ENCODE measurements at regions not wholly inside any gene's neighbourhood (a gene's known extent, or its start where the extent isn't known, plus 50 kb on each side); places are given as distances from the start of the nearest gene placed in this dataset.

DNA sequence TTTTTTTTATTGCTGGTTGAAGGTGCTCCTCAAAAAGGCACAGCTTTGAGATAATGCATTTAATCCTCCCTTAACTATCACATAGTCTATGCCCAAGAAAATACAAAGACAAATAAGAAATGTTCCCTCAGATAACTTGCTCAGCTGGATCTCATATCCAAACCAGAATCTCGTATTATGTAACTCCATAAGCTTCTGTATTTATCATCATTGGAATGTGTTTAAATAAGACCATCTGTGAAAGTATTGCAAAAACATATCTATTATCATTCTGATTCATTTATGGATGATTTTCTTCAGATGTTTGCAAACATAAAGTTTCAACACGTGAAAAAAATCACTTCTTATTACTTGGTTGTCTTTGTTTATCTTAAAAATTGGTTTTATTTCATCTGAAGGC is 190.9 kb downstream of the IRS2 start:
- no peak for DNase-seq (ENCODE audit: low read depth)

DNA sequence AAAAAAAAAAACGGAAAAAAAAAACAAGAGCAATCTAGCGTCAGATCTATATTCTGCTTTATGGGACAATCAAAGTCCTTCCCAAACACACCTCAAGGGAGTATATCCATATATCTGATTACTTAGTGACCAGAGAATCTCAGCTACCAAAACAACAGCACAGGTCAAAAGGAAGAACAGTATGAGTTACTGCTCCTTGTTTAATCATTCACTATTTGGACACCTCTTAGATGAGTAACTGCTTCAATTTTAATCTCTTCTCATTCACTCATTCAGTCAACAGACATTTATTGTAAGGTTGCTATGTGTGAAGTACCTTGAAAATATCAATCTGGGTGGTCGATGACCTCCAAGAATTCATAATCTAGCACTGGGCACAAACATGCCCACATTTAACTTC is 193.2 kb downstream of the IRS2 start:
- DNase-seq (ENCODE audit: low read depth): no peak

DNA sequence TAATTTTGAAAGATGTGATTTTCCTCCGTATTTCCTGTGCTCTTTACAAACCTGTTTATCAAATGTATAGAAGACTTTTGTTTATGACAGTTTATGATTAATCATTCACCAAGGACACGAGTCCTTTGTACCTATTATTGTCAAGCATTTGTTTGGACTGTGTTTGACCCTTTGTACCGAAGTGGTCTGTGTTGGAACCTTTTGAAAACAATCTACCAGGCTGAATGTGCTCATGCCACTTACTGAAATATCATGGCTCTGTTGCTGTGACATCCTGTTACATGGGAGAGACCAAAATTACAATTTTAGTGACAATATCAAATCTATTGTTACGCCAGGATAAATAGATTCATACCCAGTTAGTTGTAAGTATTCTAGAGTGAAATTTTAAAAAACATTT is 193.6 kb downstream of the IRS2 start:
- no peak for DNase-seq (ENCODE audit: low read depth)

DNA sequence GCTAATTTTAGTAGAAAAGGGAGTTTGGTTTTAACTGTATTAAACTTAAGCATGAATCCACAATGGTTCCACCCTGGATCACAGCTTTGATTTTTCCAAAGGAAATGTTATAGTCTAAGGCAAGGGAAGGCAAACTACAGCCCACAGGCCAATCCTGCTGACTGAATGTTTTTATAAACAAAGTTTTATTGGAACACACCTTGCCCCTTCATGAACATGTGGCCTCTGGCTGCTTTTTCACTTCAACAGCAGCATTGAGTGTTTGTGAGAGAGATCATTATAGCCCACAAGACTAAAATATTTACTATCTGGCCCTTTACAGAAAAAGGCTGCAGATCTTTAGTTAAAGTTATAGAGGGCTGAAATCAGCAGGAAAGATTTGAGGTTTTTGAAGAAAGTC is 198.7 kb downstream of the IRS2 start:
- DNase-seq (ENCODE audit: low read depth): no peak

DNA sequence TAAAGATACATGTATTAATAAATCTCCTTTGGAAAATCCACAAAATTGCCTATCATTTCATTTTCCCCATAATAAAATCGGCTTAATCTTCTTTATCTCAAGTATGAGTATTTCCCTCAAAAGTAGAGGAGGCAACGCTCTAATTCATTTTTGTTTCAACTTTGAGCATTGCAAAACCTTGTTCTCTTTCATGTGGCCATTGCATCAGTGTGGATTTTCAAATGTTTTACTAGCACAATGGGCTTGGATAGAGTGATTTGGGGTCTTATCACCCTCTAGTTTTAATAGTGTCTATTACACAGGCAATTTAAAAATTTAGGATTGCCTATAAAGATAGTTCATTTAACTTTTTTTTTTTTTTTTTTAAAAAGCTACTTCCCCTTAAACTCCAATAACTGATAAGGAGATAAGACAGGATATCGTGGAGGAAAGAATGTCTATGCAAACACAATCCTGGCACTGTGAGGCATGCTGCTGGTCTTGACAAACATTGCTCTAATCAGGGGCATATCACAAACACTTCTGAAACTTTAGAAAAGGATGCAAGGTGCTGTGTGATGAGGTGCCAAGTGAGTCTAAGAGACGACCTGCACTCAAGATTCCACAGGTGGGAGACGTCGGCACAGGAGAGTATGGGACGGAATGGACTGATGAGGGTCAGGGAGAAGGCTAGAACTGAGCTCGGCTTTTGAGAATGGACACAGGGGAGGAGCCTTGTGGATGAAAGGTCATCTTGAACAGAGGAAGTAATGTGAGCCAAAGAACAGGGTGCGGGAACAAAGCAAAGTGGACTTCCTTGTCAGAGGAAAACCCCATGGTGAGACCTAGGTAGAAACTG is 199.7 kb downstream of the IRS2 start:
- DNase-seq (ENCODE audit: low read depth): no peak

DNA sequence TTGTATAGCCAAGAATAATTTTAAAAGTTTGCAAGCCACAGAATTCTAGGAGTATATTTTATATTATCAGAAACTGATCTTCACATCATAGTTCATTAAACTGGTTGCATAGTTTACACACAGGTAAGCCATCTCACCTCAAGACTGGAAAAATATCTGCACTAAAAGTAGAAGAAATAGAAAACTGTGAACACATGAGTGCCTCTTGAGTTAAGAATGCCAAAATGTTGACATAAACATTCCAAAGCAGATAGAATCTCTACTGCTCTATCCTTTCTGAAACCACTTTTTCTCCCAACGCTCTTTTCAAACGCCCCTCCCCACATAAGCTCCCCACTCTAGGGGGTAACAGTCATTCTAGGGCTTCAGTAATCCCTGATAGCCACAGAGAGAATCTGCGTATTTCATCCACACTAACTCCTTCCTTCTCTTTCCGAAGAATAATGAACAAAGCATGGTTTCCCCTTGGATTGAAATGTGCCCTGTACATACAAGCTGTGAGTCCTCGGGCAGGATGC is 201.5 kb downstream of the IRS2 start:
- no peak for DNase-seq (ENCODE audit: low read depth)

DNA sequence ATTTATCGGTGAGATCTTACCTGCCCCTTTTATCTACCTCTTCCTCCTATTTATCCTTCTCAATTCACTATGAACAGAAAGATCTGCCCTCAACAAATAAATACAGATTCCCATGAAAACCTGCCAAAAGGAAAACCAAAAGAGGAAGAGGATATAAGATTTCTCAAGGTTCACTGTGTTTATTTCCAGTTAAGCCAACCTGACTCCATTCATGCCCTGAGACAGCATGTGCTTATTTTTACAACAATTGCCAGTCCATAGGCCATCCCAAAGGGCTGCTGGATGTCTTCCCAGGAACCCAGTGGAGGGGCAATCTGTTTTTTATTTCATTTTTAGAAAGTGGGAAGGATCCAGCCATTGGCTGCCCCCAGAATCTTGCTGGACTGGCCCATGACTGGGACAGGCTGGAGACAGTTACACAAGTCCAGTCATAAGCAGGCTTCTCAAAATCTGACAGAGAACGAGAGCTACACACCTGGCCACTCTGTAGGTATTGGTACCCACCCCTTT is 209.1 kb downstream of the IRS2 start:
- DNase-seq (ENCODE audit: low read depth): no peak

DNA sequence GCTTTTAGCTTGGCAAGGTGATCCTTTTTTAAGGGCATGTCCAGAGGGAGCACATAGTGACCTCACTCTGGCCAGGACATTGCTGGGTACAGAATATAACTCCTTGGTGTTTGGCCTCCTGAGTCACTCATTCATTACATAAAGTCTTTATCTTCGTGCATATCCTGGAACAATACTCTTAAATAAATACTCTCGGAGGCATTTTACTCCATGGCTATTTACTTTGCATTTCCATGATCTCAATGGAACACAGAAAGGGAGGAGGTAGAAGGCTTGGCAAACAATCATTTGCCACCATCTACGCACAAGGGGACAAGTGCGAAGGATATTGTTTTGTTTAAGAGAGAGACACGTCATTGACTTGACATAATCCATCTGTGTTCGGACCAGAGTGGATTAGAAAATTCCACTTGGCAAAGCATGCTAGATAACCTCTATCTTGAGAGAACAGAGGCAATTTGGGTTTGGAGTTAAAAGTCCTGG is 210.0 kb downstream of the IRS2 start:
- no peak for DNase-seq (ENCODE audit: low read depth)

DNA sequence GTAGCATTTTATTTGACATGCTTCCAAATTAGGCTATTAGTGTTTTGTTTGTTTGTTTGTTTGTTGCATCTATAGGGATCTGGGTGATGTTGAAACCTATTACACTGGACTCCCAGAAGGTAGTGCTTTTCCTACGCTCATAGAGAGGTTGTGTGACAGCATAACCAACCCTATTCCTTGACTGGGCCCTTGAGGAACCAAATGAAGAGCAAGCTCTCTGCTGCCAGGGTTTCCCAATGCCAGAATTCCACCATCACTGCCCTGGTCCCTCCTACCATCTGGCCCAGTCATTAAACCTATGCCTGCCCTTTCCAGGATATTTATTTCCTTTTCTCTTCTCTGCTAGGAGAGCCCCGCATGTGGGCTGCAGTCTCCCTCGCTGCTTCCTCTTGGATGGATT is 210.6 kb downstream of the IRS2 start:
- no peak for DNase-seq (ENCODE audit: low read depth)

DNA sequence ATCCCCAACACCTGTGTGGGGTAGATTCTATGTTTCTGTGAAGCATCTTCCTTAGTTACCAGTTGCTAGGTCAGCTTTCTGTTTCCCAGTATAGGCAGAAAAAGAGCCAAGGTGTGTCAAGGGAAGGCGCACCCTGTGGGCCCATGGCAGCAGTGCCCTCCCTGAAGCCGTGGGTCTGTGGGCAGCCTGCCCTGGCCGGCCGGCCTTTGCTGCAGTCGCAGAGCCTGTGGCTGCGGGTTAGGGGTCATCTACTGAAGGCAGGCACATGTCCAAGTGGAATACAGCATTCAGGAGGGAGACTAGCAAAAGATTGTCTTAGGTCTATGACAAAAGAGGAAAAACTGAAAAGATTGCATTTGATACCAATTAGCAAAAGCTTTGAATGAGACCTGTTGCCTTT is 214.0 kb downstream of the IRS2 start:
- DNase-seq (ENCODE audit: low read depth): no peak

DNA sequence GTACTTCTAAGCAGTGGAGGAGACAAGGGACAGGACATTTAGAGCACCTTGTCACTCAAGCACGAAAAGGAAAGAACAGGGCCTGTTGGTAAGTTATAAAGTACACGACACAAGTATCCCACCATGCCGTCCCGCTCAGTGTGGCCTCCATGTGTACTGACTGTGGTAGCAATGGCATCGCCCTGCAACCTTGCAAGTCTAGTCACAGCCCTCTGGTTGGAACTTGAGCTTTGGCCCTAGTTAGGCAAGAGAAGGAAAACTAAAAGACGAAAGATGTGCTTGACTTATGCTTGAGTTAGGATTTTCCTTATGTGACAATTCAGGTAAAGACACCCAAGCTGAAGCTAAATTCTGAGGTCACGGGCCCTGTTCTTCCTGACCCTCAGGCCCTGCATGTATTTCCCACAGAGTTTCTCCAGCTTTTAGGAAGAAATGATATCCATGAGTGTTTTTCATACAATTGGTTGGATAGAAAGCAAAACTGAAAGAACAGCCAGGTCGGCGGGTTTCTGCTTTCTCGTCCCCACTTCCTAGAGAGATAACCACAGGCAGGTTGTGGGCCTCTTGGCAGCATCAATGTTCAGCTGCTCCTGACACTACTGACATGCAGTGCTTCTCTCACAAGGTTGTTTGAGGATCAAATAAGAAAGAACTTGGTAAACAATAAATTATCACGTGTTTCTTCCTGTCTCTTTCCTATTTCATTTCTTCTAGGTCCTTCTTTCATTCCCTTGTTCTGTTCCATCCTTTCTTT is 216.2 kb downstream of the IRS2 start:
- no peak for DNase-seq (ENCODE audit: low read depth)

DNA sequence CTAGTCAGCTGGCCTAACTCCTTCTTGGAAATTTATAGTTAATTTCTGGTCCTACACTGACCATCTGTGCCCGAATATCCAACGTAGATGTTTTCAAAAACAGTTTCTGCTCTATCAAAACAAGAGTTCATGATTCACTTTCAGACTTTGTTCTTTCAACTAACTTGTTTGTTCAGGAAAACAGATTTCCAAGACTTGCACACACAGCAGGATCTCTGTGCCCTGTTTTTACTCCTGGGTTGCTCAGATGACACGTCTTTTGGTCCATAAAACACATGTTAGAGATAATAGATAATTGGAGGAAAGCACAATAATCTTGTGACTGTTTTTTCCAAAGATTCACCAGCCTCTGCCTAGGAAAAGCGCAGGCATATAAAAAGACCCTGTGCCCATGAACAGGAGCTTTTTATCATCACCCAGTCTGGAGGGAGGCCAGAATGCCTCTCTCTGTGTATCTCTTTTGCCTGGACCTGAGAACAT is 218.0 kb downstream of the IRS2 start:
- DNase-seq (ENCODE audit: low read depth): no peak

DNA sequence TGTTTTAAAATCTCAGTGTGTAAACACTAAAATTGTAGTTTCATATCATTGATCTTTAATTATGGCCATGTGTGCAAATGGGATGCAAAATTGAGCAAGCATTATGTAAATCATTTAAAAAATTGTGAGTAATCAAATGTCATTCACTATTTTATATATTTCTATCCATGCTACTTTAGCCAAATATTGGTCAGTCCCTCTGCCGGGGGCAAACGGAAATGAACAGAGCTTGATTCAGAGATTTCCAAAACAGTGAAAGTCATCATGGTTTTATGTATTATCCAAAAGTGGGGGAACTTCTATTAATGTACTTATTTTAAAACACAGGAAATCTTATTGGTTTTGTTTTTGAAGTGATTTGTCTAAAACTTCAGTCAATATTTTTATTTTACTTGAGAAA is 219.1 kb downstream of the IRS2 start:
- no peak for DNase-seq (ENCODE audit: low read depth)

DNA sequence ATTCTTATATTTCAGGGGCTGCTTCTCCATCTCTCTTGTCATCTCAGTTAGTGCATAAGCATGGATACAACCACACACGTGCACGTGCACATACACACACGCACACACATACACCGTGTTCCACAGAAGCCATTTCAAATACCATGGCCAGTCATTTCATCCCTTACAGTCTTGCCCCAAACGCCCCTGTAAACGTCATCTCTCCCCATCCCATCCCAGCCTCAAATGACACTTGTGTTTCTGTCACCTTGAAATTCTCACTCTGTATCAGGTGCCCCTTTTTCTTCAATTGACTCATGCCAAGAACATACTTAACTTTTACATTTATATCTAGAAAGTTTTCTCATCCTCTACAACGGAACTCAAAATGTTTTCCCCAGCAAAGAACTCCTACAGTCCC is 220.5 kb downstream of the IRS2 start:
- DNase-seq (ENCODE audit: low read depth): no peak

DNA sequence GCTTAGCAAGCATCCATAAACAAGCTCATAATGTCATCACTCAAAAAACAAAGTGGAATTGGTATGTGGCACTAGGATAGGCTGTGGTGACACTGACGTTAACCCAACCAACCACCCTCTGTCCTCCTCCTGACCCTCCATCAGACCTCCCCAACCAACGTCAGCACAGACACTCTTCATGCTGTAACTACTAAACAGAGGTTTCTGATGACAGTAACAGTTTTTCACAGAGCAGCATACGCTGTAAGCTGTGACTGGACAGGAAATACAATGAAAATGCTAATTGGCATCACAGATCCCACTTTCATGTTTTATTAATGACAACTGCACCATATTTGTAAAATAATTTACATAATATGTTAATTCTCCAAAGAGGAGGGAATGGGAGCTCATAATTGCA is 238.0 kb downstream of the IRS2 start:
- DNase-seq (ENCODE audit: low read depth): no peak

DNA sequence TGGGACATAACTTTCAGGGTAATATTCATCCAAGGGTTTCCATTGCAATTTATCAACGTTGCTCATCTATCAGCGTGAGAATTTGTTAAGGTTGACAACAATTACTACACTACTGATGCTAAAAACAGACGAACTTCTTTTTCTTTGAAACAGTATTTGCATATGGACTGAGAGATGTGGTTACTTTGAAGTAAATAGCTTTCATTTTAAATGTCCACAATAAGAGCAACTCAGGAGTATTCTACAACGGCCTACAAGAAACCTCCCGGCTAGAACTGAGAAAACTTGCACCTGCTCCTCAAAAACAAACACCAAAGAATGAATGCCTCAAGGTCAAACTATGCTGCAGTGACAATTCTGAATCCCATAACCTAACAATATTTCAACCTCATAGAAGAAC is 238.4 kb downstream of the IRS2 start:
- DNase-seq (ENCODE audit: low read depth): no peak

DNA sequence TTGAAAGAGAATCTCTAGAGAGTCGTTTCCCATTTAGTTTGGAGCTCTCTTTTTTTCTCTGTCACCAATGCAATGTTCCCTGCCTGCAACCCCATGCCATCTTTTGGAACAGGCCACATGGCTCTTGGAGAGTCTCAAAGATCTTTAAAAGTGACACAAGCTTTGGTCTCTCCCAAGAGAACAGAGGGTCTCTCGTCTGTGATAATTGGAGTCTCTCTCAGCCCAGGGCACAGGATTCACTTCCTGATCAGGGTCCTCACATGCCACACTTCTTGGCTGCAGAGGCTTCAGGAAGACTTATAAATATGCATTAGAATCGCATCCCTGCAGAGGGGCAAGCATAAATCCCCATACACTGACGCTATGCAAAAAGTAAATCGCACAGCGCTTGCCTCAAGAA is 240.5 kb downstream of the IRS2 start:
- no peak for DNase-seq (ENCODE audit: low read depth)

DNA sequence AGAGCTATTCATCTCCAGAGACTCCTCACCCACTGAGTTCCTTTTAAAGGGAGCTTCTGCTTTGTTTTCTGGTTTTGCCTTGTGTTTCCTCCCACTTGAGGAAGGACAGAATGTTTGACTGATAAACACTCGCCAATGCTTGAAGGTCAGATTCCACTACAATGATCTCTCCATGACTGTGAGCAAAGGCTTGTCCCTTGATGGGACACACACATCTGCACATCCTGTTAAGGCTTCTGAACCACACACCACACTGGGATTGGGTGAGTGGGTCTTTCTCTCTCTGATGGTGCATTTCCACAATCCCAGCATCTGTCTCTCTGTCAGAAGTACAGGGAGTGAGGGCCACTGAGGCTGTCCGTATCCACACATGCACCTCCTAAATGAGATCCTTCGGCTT is 245.3 kb downstream of the IRS2 start:
- no peak for DNase-seq (ENCODE audit: low read depth)

DNA sequence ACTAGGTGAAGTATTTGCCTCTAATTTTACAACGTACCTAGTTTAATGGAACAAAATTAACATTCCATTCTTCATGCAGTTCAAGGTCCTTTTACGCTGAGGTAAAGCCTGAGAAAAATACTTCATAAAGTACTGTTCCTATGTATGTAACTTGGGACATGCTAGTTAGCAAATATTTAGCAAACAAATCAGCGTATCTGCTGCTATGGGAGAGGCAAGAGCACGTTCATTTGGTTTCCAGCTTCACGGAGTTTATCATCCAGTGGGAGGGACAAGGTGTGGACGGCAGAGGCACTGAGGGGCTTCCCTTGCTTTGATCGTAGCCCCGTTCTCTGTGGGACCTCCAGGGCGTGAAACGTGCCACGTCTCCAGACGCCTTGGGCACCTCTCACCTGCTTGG is 248.8 kb downstream of the IRS2 start:
- DNase-seq (ENCODE audit: low read depth): no peak

DNA sequence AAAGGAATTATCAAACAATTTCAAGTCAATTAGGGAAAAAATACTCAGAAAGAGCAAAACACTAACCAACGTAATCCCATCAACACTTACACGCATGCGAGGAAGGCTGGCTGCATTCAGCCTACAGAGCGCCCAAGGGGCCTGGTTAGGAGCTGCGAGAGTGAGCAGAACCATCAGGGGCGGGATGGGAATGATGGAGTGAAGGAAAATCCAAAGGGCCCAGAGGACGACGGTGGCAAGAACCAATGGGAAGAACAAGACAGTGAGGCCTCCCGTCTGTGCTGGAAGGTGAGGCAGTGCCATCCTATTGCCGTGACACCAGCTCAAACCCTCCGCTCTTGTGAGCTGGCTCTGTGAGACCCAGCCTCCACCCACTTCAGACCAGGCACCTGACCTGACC is 253.0 kb downstream of the IRS2 start:
- DNase-seq (ENCODE audit: low read depth): no peak

DNA sequence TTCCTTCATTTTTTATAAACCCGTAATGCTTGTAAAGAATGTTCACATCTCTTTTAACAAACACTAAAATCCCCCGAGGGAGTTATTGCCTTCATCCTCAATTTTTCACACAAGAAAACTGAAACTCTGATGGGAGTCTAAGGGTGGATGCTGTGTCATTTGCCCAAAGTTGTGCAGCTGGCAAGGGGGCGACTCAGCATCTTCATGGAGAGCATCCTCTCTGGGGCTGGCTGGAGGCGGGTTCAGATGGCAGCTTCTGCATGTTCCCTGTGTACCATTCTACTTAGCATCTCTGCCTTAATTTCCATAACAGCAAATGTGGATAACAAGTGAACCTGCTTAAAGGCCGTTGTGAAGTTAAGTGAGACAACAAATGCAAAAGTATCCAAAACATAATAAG is 256.4 kb downstream of the IRS2 start:
- DNase-seq (ENCODE audit: low read depth): no peak

DNA sequence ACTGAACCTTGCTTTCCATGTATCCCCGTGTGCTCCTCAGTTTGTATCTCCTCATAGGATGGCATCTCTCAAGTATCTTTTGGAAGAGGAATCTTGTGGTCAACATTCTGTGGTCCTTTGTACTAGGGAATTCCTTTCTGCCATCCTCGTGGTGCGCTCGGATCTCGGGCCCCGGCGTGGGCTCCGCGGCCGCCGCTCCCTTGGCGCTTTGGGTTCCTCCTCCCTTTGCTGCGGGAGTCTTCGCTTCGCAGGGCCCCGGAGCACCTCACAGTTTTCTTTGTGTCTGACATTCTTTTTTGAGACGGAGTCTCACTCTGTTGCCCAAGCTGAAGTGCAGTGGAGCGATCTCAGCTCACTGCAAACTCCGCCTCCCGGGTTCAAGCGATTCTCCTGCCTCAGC is 264.7 kb downstream of the IRS2 start:
- no peak for DNase-seq (ENCODE audit: low read depth)

DNA sequence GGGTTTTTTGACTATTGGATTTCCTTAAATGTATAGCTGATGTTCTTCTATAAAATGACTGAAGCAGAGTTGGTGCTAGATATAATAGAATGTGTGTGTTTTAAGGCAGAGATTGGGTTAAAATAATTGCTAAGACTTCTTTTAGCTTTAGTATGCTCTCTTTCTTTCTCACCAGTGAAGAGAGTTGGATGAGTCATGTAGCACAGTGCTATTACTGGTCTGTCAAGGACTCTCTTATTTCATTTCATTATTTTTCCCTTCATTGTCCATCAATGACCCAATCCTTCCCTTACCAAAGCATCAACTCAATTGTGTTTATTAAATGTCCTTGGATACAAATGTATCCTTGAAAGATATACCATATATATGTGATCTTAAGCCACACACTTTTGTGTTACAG is 268.9 kb downstream of the IRS2 start:
- no peak for DNase-seq (ENCODE audit: low read depth)
